ENCODE measurements at regions not wholly inside any gene's neighbourhood (a gene's known extent, or its start where the extent isn't known, plus 50 kb on each side); places are given as distances from the start of the nearest gene placed in this dataset.

GRCh38 chr2:184272056-184272455 lies 326.3 kb upstream of the ZNF804A start:
- POLR2A ChIA-PET: no interaction called here
- intact Hi-C loops (cut with micrococcal nuclease) (no loop called here), dilution Hi-C loops (cut with MboI; ENCODE audit: extremely low pct_ligation_motif_present, low sequenced_read_pairs) (no loop called here)
- TF ChIP-seq POLR2AphosphoS5 (IDR thresholded peaks at IDR 0.05; ENCODE audit: insufficient read depth, low read depth, low read length): no peak
- no TSS peak for BruUV-seq (replicated peaks)
- H2AFZ ChIP-seq (ENCODE audit: low read depth, low read length): no peak overlapping the region
- DNase-seq (ENCODE audit: low read depth, low spot score): no peak
- H3K9me1 ChIP-seq (replicated peaks; ENCODE audit: control insufficient read depth, extremely low read depth, insufficient read depth, low read length): no peaks in the 10 kb centered on the region
- H3K9ac ChIP-seq (replicated peaks; ENCODE audit: extremely low read depth, insufficient read depth, low read length): no peak overlapping the region
- no peaks in the 10 kb centered on the region for H3K27me3 ChIP-seq (ENCODE audit: control insufficient read depth in 2 of 2, insufficient read depth in 2 of 2, low read length in 2 of 2)
- H3K4me3 ChIP-seq (replicated peaks in 1 of 3; ENCODE audit: insufficient read depth in 1 of 3, low read depth in 1 of 3, low read length in 3 of 3): no peak overlapping the region
- no peaks in the 10 kb centered on the region for H3K79me2 ChIP-seq (ENCODE audit: control insufficient read depth, insufficient read depth, low read length)
- no peak for FAIRE-seq
- CTCF ChIA-PET: no interaction called here
- H4K20me1 ChIP-seq (replicated peaks; ENCODE audit: control insufficient read depth, extremely low read depth, insufficient read depth, low read length): no peaks in the 10 kb centered on the region
- no peak overlapping the region for H3K27ac ChIP-seq (ENCODE audit: insufficient read depth, low read depth, low read length)
- no peaks in the 10 kb centered on the region for H3K4me1 ChIP-seq (ENCODE audit: control insufficient read depth, extremely low read depth, insufficient read depth, low read length)
- H3K4me2 ChIP-seq (ENCODE audit: insufficient read depth, low read length): no peak overlapping the region
- H3K9me3 ChIP-seq (replicated peaks; ENCODE audit: control insufficient read depth, insufficient read depth, low read length): no peaks in the 10 kb centered on the region
- no peaks in the 10 kb centered on the region for H3K36me3 ChIP-seq (ENCODE audit: control insufficient read depth in 2 of 2, extremely low read depth in 1 of 2, insufficient read depth in 2 of 2, low read length in 2 of 2)

GRCh38 chr2:184294831-184295230 lies 303.5 kb upstream of the ZNF804A start:
- intact Hi-C loops (cut with micrococcal nuclease): no loop called here
- Histone ChIP-seq H3K4me3 (replicated peaks in 1 of 3; ENCODE audit: insufficient read depth in 1 of 3, low read depth in 1 of 3, low read length in 3 of 3) (no peak overlapping the region), H3K4me1 (ENCODE audit: control insufficient read depth, extremely low read depth, insufficient read depth, low read length) (no peaks in the 10 kb centered on the region), H3K9ac (replicated peaks; ENCODE audit: extremely low read depth, insufficient read depth, low read length) (no peak overlapping the region), H3K36me3 (ENCODE audit: control insufficient read depth in 2 of 2, extremely low read depth in 1 of 2, insufficient read depth in 2 of 2, low read length in 2 of 2) (no peaks in the 10 kb centered on the region), H2AFZ (ENCODE audit: low read depth, low read length) (no peak overlapping the region), H3K4me2 (ENCODE audit: insufficient read depth, low read length) (no peak overlapping the region), H4K20me1 (replicated peaks; ENCODE audit: control insufficient read depth, extremely low read depth, insufficient read depth, low read length) (no peaks in the 10 kb centered on the region), H3K27ac (ENCODE audit: insufficient read depth, low read depth, low read length) (no peak overlapping the region), H3K9me3 (replicated peaks; ENCODE audit: control insufficient read depth, insufficient read depth, low read length) (no peaks in the 10 kb centered on the region), H3K79me2 (ENCODE audit: control insufficient read depth, insufficient read depth, low read length) (no peaks in the 10 kb centered on the region), H3K27me3 (ENCODE audit: control insufficient read depth in 2 of 2, insufficient read depth in 2 of 2, low read length in 2 of 2) (no peaks in the 10 kb centered on the region), H3K9me1 (replicated peaks; ENCODE audit: control insufficient read depth, extremely low read depth, insufficient read depth, low read length) (no peaks in the 10 kb centered on the region)
- DNase-seq (ENCODE audit: low read depth, low spot score): no peak
- no peak for TF ChIP-seq MYC (IDR thresholded peaks at IDR 0.05; ENCODE audit: low read depth, low read length)
- TF ChIP-seq POLR2A (IDR thresholded peaks at IDR 0.05; ENCODE audit: low read depth, low read length): no peak
- no peak for TF ChIP-seq POLR2AphosphoS5 (IDR thresholded peaks at IDR 0.05; ENCODE audit: insufficient read depth, low read depth, low read length)
- TF ChIP-seq FOS (IDR thresholded peaks at IDR 0.05; ENCODE audit: borderline replicate concordance, insufficient read depth, low read length): no peak
- no peak for TF ChIP-seq JUN (IDR thresholded peaks at IDR 0.05; ENCODE audit: borderline replicate concordance, insufficient read depth, insufficient read length, low read depth)
- TF ChIP-seq EZH2 (IDR thresholded peaks at IDR 0.05; ENCODE audit: borderline replicate concordance, low read depth, low read length, severe bottlenecking): no peak
- no peak for TF ChIP-seq GATA2 (IDR thresholded peaks at IDR 0.05; ENCODE audit: insufficient read depth, insufficient read length, low read depth, low read length)
- dilution Hi-C loops (cut with MboI; ENCODE audit: extremely low pct_ligation_motif_present, low sequenced_read_pairs): no loop called here
- CTCF ChIA-PET: no interaction called here
- no peak for FAIRE-seq
- BruUV-seq (replicated peaks): no TSS peak
- POLR2A ChIA-PET: no interaction called here

Measured in endothelial cell of umbilical vein (primary cell).